ENCODE measurements at regions not wholly inside any gene's neighbourhood (a gene's known extent, or its start where the extent isn't known, plus 50 kb on each side); places are given as distances from the start of the nearest gene placed in this dataset.

DNA sequence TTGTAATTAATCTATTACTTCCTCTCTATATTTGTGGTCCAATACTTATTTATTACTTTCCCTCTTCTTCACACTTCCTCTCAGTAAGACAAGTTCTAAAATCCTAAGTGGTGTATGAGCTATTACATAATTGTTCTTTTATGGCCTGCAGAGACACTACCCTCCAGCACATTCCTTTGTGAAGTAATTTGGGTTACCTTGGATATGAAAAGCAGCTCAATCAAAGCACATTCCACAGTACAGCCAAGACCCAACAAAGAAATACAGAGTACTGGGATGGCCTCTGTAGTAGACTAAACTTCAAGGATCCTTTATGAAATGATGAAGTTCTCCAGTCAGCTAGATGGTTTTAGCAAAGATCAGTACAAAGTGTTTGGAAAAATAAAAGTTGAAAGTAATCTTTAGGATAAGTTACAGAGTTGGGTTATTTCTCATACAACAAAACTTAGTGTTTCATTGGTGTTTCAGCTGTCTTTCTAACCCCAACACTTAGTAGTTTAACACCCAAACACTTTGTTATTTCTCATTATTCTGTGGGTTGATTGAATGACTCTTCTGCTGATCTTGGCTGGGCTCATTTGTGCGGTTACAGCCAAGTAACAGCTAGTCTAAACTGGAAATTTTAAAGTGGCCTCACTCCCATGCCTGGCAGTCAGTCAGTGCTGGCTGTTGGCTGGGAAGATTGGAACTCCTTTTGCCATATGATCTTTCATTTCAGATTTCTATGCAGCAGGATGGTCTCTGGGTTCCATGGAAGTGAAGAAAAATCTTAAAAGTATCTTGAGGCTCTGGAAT, 161.5 kb upstream of the POU3F2 start:
- Histone ChIP-seq H3K27me3 (ENCODE audit: low read length) (no peaks in the 10 kb centered on the region), H3K9me3 (ENCODE audit: insufficient read depth, low read length) (no peaks in the 10 kb centered on the region), H3K4me3 (ENCODE audit: insufficient read depth, low read length, poor library complexity, severe bottlenecking) (no peak overlapping the region), H3K79me2 (ENCODE audit: insufficient read depth, low read length) (no peaks in the 10 kb centered on the region), H3K4me2 (ENCODE audit: low read depth, low read length, poor library complexity, severe bottlenecking) (no peak overlapping the region), H3K9ac (ENCODE audit: low read length) (no peak overlapping the region), H3K27ac (ENCODE audit: low read depth, low read length) (no peak overlapping the region), H4K20me1 (ENCODE audit: low read depth, low read length) (no peaks in the 10 kb centered on the region), H3F3A (ENCODE audit: insufficient read depth) (no peaks in the 10 kb centered on the region), H3K36me3 (ENCODE audit: low read length) (no peaks in the 10 kb centered on the region), H3K9me2 (replicated peaks; ENCODE audit: insufficient read depth, low read length) (no peaks in the 10 kb centered on the region), H2AFZ (ENCODE audit: low read depth, low read length, severe bottlenecking) (no peak overlapping the region)
- TF ChIP-seq, protein P1, sequence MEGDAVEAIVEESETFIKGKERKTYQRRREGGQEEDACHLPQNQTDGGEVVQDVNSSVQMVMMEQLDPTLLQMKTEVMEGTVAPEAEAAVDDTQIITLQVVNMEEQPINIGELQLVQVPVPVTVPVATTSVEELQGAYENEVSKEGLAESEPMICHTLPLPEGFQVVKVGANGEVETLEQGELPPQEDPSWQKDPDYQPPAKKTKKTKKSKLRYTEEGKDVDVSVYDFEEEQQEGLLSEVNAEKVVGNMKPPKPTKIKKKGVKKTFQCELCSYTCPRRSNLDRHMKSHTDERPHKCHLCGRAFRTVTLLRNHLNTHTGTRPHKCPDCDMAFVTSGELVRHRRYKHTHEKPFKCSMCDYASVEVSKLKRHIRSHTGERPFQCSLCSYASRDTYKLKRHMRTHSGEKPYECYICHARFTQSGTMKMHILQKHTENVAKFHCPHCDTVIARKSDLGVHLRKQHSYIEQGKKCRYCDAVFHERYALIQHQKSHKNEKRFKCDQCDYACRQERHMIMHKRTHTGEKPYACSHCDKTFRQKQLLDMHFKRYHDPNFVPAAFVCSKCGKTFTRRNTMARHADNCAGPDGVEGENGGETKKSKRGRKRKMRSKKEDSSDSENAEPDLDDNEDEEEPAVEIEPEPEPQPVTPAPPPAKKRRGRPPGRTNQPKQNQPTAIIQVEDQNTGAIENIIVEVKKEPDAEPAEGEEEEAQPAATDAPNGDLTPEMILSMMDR (IDR thresholded peaks at IDR 0.05; ENCODE audit: insufficient read depth, low read length, poor library complexity, severe bottlenecking) = no peak
- no peak for TF ChIP-seq EZH2phosphoT487 (conservative IDR thresholded peaks at IDR 0.05; ENCODE audit: low read length)

DNA sequence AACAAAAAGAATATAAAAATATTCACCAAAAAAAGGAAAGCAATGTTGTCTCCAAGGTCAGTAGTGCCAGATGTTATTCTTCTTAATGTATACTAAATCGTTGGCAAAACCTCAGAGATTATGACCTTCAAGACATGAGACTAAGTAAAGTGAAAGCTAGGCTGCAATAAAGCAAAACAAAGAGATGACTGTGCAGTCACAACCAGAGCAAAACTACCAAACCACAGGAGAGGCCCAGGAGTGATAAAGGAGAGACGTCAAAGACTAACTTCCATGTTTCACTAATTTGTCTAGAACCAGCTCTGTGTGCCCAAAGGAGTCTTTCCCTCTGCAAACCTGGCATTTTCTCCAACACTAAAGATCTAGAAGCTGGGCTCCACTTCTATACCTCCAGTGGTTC, 155.9 kb upstream of the POU3F2 start:
- Histone ChIP-seq H3K4me3 (ENCODE audit: insufficient read depth, low read length, poor library complexity, severe bottlenecking) (no peak overlapping the region), H4K20me1 (ENCODE audit: low read depth, low read length) (no peaks in the 10 kb centered on the region), H3K27ac (ENCODE audit: low read depth, low read length) (no peak overlapping the region), H3K9me2 (replicated peaks; ENCODE audit: insufficient read depth, low read length) (no peaks in the 10 kb centered on the region), H3F3A (ENCODE audit: insufficient read depth) (no peaks in the 10 kb centered on the region), H3K9ac (ENCODE audit: low read length) (no peak overlapping the region), H3K79me2 (ENCODE audit: insufficient read depth, low read length) (no peaks in the 10 kb centered on the region), H2AFZ (ENCODE audit: low read depth, low read length, severe bottlenecking) (no peak overlapping the region), H3K27me3 (ENCODE audit: low read length) (no peaks in the 10 kb centered on the region), H3K4me2 (ENCODE audit: low read depth, low read length, poor library complexity, severe bottlenecking) (no peak overlapping the region), H3K9me3 (ENCODE audit: insufficient read depth, low read length) (no peaks in the 10 kb centered on the region), H3K36me3 (ENCODE audit: low read length) (no peaks in the 10 kb centered on the region)
- TF ChIP-seq, protein P1 (IDR thresholded peaks at IDR 0.05; ENCODE audit: insufficient read depth, low read length, poor library complexity, severe bottlenecking) = no peak
- no peak for TF ChIP-seq EZH2phosphoT487 (conservative IDR thresholded peaks at IDR 0.05; ENCODE audit: low read length)

DNA sequence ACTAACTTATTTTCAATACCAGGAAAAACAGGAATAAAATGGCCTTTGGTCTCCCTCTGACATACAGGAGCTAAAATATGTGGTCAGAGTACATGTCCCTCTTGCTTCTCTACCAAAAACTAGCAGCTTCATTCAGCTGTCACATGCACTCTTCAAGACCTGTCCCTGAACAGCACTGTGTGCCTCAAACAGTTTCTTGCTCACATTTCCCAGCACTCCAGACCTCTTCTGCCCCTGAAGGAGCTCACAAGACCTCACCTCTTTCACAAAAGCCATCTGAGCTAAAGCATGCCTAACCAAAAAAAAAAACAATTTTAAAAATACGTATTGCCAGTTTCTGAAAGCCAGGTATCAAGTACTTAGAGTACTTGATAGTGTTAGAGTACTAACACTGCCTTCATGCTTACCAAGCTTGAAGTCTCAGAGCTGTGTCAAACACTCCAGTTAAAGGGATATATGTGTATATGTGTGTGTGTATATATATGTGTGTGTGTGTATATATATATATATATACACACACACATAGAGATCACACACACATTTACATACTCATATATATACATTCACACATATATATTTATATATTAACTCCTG, 148.3 kb upstream of the POU3F2 start:
- H2AFZ ChIP-seq (ENCODE audit: low read depth, low read length, severe bottlenecking) = no peak overlapping the region
- H3K4me3 ChIP-seq (ENCODE audit: insufficient read depth, low read length, poor library complexity, severe bottlenecking) = no peak overlapping the region
- TF ChIP-seq, protein P1 (IDR thresholded peaks at IDR 0.05; ENCODE audit: insufficient read depth, low read length, poor library complexity, severe bottlenecking) = no peak
- TF ChIP-seq EZH2phosphoT487 (conservative IDR thresholded peaks at IDR 0.05; ENCODE audit: low read length) = no peak
- no peaks in the 10 kb centered on the region for H4K20me1 ChIP-seq (ENCODE audit: low read depth, low read length)
- H3K36me3 ChIP-seq (ENCODE audit: low read length) = no peaks in the 10 kb centered on the region
- no peaks in the 10 kb centered on the region for H3K9me2 ChIP-seq (replicated peaks; ENCODE audit: insufficient read depth, low read length)
- H3K4me2 ChIP-seq (ENCODE audit: low read depth, low read length, poor library complexity, severe bottlenecking) = no peak overlapping the region
- H3F3A ChIP-seq (ENCODE audit: insufficient read depth) = no peaks in the 10 kb centered on the region
- no peak overlapping the region for H3K9ac ChIP-seq (ENCODE audit: low read length)
- H3K27me3 ChIP-seq (ENCODE audit: low read length) = no peaks in the 10 kb centered on the region
- H3K9me3 ChIP-seq (ENCODE audit: insufficient read depth, low read length) = no peaks in the 10 kb centered on the region
- no peaks in the 10 kb centered on the region for H3K79me2 ChIP-seq (ENCODE audit: insufficient read depth, low read length)
- no peak overlapping the region for H3K27ac ChIP-seq (ENCODE audit: low read depth, low read length)
